Neural crest cell (in vitro differentiated cells): ENCODE measurements at regions not wholly inside any gene's neighbourhood (a gene's known extent, or its start where the extent isn't known, plus 50 kb on each side); places are given as distances from the start of the nearest gene placed in this dataset.
"Not testable (repeated sequence)": the region's sequence is repeated elsewhere in the genome, so short reads cannot be mapped to it uniquely, and the experiment has no call there.

Source experiments
- DNase-seq: peaks from one replicate; pipeline ENCODE4 v3.0.0; 2021; ENCODE audit warnings: low read depth, mixed read lengths, low spot score
- H3K27ac Mint-ChIP-seq: one replicate; pipeline ENCODE4 v1.8.0; 2021; ENCODE audit warnings: mild to moderate bottlenecking, mixed read lengths; ENCODE audit not compliant: unreplicated experiment
- H3K27me3 Mint-ChIP-seq: 2 replicates; pipeline ENCODE4 v1.8.0; 2021; ENCODE audit warnings: low read depth, mild to moderate bottlenecking, mixed read lengths
- H3K36me3 Mint-ChIP-seq: 2 replicates; pipeline ENCODE4 v1.8.0; 2021; ENCODE audit warnings: low read depth, mild to moderate bottlenecking, mixed read lengths
- H3K4me1 Mint-ChIP-seq: 2 replicates; pipeline ENCODE4 v1.8.0; 2021; ENCODE audit warnings: mixed read lengths
- H3K4me3 Mint-ChIP-seq: one replicate; pipeline ENCODE4 v1.8.0; 2021; ENCODE audit warnings: mild to moderate bottlenecking, mixed read lengths
- H3K9me3 Mint-ChIP-seq: 2 replicates; pipeline ENCODE4 v1.8.0; 2021; ENCODE audit warnings: mixed read lengths
- TF ChIP-seq, protein P1 (sequence below): fragments of 200-600 bp; sonication (generic); conservative IDR thresholded peaks from 2 replicates; pipeline ENCODE4 v1.5.0; 2021; ENCODE audit warnings: antibody characterized with exemption, mild to moderate bottlenecking

DNA sequence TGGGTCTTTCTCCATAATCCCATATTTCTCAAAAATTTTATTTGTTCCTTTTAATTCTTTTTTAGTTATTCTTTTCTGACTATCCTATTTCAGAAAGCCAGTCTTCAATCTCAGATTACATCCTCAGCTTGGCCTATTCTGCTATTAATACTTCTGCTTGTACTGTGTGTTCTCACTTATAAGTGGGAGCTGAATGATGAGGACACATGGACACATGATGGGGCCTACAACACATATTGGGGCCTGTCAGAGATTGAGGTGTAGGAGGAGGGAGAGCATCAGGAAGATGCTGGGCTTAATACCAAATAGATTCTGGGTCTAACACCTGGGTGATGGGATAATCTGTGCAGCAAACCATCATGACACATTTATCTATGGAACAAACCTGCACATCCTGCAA is 82.3 kb downstream of the MAGEE1 start:
- Mint-ChIP-seq H3K36me3 (no peaks in the 10 kb centered on the region), H3K4me1 (no peaks in the 10 kb centered on the region), H3K9me3 (peaks cover 4% of the 10 kb centered on the region), H3K27me3 (no peaks in the 10 kb centered on the region), H3K4me3 (no peak overlapping the region), H3K27ac (no peak overlapping the region)
- TF ChIP-seq, protein P1, sequence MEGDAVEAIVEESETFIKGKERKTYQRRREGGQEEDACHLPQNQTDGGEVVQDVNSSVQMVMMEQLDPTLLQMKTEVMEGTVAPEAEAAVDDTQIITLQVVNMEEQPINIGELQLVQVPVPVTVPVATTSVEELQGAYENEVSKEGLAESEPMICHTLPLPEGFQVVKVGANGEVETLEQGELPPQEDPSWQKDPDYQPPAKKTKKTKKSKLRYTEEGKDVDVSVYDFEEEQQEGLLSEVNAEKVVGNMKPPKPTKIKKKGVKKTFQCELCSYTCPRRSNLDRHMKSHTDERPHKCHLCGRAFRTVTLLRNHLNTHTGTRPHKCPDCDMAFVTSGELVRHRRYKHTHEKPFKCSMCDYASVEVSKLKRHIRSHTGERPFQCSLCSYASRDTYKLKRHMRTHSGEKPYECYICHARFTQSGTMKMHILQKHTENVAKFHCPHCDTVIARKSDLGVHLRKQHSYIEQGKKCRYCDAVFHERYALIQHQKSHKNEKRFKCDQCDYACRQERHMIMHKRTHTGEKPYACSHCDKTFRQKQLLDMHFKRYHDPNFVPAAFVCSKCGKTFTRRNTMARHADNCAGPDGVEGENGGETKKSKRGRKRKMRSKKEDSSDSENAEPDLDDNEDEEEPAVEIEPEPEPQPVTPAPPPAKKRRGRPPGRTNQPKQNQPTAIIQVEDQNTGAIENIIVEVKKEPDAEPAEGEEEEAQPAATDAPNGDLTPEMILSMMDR = no peak
- DNase-seq = no peak

DNA sequence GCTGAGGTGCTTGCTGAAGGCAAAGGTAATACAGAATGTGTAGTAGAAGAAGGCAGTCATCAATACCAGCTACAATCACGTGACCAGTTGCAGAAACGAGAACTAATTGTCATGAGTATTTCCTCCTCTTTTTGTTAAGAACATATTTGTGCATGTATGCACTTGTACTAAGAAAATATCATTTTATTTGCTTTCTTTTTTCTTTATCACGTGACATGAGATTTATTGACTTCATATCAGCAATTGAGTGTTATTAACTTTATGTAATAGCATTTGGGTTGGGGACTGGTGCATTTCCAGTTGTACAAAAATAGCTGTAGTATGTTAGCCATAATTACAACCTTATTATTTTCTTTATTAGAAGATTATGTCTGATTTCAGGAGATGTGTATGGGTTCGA is 90.0 kb downstream of the MAGEE1 start:
- TF ChIP-seq, protein P1 = no peak
- Mint-ChIP-seq H3K4me1 (no peaks in the 10 kb centered on the region), H3K27me3 (no peaks in the 10 kb centered on the region), H3K27ac (no peak overlapping the region), H3K9me3 (peaks cover 11% of the 10 kb centered on the region), H3K36me3 (no peaks in the 10 kb centered on the region), H3K4me3 (no peak overlapping the region)
- no peak for DNase-seq

DNA sequence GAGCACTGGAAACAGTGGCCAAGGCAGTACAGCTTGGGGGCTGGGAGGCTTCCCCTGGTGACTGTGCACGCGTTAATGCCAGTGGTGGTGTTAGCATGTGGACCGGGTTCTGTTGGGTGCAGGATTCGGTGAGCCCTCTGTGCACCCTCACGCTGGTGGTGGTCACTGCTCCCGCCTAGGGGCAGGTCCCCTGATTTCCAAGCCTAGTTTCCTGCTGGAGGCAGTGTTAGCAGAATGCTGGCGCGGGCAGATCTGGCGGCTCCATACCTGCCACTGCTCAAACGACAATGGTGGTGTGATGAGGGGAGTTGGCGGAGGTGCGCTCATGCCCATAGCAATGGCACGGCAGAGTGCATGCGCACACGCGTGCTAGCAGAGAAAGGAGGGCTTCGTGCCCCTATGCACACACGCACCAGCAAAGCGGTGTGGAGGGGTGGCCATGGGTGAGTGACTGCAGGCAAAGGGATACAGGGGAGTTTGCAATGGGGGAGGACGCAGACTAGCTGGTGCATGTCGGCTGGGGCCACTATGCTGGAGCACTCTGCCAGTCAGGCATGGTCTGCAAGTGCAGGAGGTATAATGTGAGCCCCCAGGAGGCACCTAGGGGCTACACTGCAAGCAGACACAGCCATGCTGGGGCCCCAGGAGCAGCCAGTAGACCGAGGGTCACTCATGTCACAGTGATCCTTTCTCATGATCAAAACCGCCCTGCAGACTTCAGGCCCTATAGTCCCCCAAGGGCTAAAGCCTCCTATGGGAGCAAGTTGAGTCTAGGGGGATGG is 93.0 kb downstream of the MAGEE1 start:
- H3K36me3 Mint-ChIP-seq = peaks cover 5% of the 10 kb centered on the region
- no peak for DNase-seq
- no peak overlapping the region for H3K27ac Mint-ChIP-seq
- H3K4me3 Mint-ChIP-seq = no peak overlapping the region
- peaks cover 24% of the 10 kb centered on the region for H3K9me3 Mint-ChIP-seq
- TF ChIP-seq, protein P1 = no peak
- H3K27me3 Mint-ChIP-seq = no peaks in the 10 kb centered on the region
- no peaks in the 10 kb centered on the region for H3K4me1 Mint-ChIP-seq

DNA sequence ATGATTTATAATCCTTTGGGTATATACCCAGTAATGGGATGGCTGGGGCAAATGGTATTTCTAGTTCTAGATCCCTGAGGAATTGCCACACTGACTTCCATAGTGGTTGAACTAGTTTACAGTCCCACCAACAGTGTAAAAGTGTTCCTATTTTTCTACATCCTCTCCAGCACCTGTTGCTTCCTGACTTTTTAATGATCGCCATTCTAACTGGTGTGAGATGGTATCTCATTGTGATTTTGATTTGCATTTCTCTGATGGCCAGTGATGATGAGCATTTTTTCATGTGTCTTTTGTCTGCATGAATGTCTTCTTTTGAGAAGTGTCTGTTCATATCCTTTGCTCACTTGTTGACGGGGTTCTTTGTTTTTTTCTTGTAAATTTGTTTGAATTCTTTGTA is 108.2 kb downstream of the MAGEE1 start:
- peaks cover 11% of the 10 kb centered on the region for H3K9me3 Mint-ChIP-seq
- H3K4me3 Mint-ChIP-seq, H3K27me3 Mint-ChIP-seq, DNase-seq, H3K36me3 Mint-ChIP-seq, H3K27ac Mint-ChIP-seq, H3K4me1 Mint-ChIP-seq: not testable (repeated sequence)

DNA sequence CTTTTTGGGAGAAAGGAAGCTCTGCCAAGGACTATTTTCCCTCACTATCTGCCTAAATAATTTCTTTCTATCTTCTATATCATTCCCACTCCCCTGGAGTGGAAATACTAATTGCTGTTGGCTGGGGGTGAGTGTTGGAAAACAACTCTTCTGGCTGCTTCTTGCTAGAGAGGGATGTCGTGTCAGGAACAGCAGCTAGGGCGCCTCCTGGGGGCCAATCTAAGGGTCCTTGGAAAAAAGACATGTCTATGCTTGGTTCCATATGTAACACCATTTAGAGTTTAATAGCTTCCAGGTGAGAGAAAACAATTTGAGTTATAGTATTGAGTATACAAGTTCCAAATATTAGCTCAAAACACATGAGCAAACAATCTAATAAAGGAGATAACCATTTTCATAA is 111.3 kb downstream of the MAGEE1 start:
- no peaks in the 10 kb centered on the region for H3K27me3 Mint-ChIP-seq
- no peak overlapping the region for H3K4me3 Mint-ChIP-seq
- DNase-seq = no peak
- TF ChIP-seq, protein P1 = no peak
- no peak overlapping the region for H3K27ac Mint-ChIP-seq
- H3K4me1 Mint-ChIP-seq = no peaks in the 10 kb centered on the region
- H3K9me3 Mint-ChIP-seq = peaks cover 5% of the 10 kb centered on the region
- H3K36me3 Mint-ChIP-seq = no peaks in the 10 kb centered on the region

DNA sequence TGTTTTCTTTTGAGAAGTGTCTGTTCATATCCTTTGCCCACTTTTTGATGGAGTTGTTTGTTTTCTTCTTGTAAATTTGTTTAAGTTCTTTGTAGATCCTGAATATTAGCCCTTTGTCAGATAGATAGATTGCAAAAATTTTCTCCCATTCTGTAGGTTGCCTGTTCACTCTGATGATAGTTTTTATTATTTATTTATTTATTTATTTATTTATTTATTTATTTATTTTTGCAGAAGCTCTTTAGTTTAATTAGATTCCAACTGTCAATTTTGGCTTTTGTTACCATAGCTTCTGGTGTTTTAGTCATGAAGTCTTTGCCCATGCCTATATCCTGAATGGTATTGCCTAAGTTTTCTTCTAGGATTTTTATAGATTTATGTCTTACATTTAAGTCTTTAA is 115.9 kb downstream of the MAGEE1 start:
- not testable (repeated sequence) for DNase-seq, H3K27ac Mint-ChIP-seq, H3K4me1 Mint-ChIP-seq, H3K27me3 Mint-ChIP-seq, H3K4me3 Mint-ChIP-seq, H3K9me3 Mint-ChIP-seq, H3K36me3 Mint-ChIP-seq
